ENCODE measurements at regions not wholly inside any gene's neighbourhood (a gene's known extent, or its start where the extent isn't known, plus 50 kb on each side); places are given as distances from the start of the nearest gene placed in this dataset.
"Not testable (repeated sequence)": the region's sequence is repeated elsewhere in the genome, so short reads cannot be mapped to it uniquely, and the experiment has no call there.

DNA sequence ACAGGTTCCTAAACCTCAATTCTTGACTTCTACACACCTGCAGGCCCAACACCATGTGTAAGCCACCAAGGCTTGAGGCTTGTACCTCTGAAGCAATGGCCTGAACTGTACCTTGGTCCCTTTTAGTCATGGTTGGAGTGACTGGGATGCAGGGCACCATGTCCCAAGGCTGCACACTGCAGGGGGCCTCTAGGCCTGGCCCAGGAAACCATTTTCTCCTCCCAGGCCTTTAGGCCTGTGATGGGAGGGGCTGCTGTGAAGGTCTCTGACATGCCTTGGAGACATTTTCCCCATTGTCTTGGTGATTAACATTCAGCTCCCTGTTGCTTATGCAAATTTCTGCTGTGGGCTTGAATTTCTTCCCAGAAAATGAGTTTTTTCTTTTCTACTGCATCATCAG is 75.8 kb upstream of the ZNF678 start:
- DNase-seq (no peak), ATAC-seq (no peak)
- Histone ChIP-seq H3K27me3 (no peaks in the 10 kb centered on the region), H3K27ac (no peak overlapping the region), H3K4me1 (no peaks in the 10 kb centered on the region), H3K4me3 (no peak overlapping the region), H3K9me3 (no peaks in the 10 kb centered on the region), H3K36me3 (no peaks in the 10 kb centered on the region)
- TF ChIP-seq, protein P1, sequence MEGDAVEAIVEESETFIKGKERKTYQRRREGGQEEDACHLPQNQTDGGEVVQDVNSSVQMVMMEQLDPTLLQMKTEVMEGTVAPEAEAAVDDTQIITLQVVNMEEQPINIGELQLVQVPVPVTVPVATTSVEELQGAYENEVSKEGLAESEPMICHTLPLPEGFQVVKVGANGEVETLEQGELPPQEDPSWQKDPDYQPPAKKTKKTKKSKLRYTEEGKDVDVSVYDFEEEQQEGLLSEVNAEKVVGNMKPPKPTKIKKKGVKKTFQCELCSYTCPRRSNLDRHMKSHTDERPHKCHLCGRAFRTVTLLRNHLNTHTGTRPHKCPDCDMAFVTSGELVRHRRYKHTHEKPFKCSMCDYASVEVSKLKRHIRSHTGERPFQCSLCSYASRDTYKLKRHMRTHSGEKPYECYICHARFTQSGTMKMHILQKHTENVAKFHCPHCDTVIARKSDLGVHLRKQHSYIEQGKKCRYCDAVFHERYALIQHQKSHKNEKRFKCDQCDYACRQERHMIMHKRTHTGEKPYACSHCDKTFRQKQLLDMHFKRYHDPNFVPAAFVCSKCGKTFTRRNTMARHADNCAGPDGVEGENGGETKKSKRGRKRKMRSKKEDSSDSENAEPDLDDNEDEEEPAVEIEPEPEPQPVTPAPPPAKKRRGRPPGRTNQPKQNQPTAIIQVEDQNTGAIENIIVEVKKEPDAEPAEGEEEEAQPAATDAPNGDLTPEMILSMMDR (IDR thresholded peaks at IDR 0.05): no peak
- intact Hi-C loops (cut with DNase I): loop anchor here (10.0 kb wide), 1 partner anchor 457 kb away; the partner anchor contains the start of gene WNT9A

DNA sequence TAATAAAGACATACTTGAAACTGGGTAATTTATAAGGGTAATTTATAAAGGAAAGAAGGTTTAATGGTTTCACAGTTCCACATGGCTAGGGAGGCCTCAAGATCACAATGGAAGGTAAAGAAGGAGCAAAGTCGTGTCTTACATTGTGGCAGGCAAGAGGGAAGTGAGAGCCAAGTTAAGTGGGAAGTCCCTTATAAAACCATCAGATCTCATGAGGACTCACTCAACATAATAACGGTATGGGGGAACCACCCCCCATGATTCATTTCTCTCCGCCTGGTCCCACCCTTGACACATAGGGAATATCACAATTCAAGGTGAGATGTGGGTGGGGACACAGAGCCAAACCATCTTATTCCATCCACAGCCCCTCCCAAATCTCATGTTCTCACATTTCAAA is 76.8 kb upstream of the ZNF678 start:
- intact Hi-C loops (cut with DNase I): loop anchor here (10.0 kb wide), 1 partner anchor 458 kb away; the partner anchor contains the start of gene WNT9A
- no peak for DNase-seq
- TF ChIP-seq, protein P1 (IDR thresholded peaks at IDR 0.05): no peak
- Histone ChIP-seq H3K36me3 (no peaks in the 10 kb centered on the region), H3K27me3 (no peaks in the 10 kb centered on the region), H3K27ac (no peak overlapping the region), H3K4me1 (no peaks in the 10 kb centered on the region), H3K9me3 (no peaks in the 10 kb centered on the region), H3K4me3 (no peak overlapping the region)
- ATAC-seq: no peak

GRCh38 chr1:227482023-227482299 is 81.4 kb upstream of the ZNF678 start:
- Histone ChIP-seq H3K36me3 (no peaks in the 10 kb centered on the region), H3K9me3 (no peaks in the 10 kb centered on the region), H3K4me1 (no peaks in the 10 kb centered on the region), H3K4me3 (no peak overlapping the region), H3K27me3 (no peaks in the 10 kb centered on the region), H3K27ac (no peak overlapping the region)
- TF ChIP-seq, protein P1 (IDR thresholded peaks at IDR 0.05): no peak
- DNase-seq (no peak), ATAC-seq (no peak)
- intact Hi-C loops (cut with DNase I): loop anchor here (10.0 kb wide), 1 partner anchor 463 kb away; the partner anchor contains the start of gene WNT9A

- DNase-seq; intact Hi-C loops (cut with DNase I); H3K4me1 ChIP-seq: not testable (repeated sequence)
Measured at GRCh38 chr1:227474072-227474471, 89.3 kb upstream of the ZNF678 start.

GRCh38 chr1:227472772-227473171 is 90.6 kb upstream of the ZNF678 start:
- H3K27ac ChIP-seq: no peak overlapping the region
- TF ChIP-seq, protein P1 (IDR thresholded peaks at IDR 0.05): no peak
- no peaks in the 10 kb centered on the region for H3K4me1 ChIP-seq
- no peak overlapping the region for H3K4me3 ChIP-seq
- H3K9me3 ChIP-seq: no peaks in the 10 kb centered on the region
- no peak for ATAC-seq
- no peak for DNase-seq
- intact Hi-C loops (cut with DNase I): no loop called here
- H3K36me3 ChIP-seq: no peaks in the 10 kb centered on the region
- peaks cover 7% of the 10 kb centered on the region for H3K27me3 ChIP-seq

More at GRCh38 chr1:227474072-227474471, 89.3 kb upstream of the ZNF678 start:
- not testable (repeated sequence) for H3K4me3 ChIP-seq, ATAC-seq, H3K36me3 ChIP-seq, H3K27me3 ChIP-seq, H3K9me3 ChIP-seq, H3K27ac ChIP-seq

DNA sequence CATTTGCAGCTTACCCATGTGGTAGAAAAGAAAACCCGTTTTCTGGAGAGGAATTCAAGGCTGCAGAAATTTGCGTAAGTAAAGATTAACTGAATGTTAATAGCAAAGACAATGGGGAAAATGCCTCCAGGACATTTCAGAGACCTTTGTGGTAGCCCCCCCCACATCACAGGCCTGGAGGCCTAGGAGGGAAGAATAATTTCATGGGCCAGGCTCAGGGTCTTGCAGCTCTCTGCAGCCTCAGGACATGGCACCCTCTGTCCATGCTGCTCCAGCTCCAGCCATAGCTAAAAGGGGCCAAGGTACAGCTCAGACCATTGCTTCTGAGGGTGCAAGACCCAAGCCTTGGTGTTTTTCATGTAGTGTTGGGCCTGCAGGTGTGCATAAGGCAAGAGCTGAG is 92.7 kb upstream of the ZNF678 start:
- ATAC-seq: no peak
- Histone ChIP-seq H3K4me3 (no peak overlapping the region), H3K27me3 (peaks cover 7% of the 10 kb centered on the region)

More for the DNA sequence above, 92.7 kb upstream of the ZNF678 start:
- DNase-seq: no peak
- TF ChIP-seq, protein P1 (IDR thresholded peaks at IDR 0.05): no peak
- H3K36me3 ChIP-seq: no peaks in the 10 kb centered on the region
- H3K9me3 ChIP-seq: no peaks in the 10 kb centered on the region
- intact Hi-C loops (cut with DNase I): no loop called here
- H3K4me1 ChIP-seq: no peaks in the 10 kb centered on the region
- no peak overlapping the region for H3K27ac ChIP-seq

Data from upper lobe of right lung (tissue), 1 donor.